CD4-positive, CD25-positive, alpha-beta regulatory T cell (primary cell): ENCODE measurements at regions not wholly inside any gene's neighbourhood (a gene's known extent, or its start where the extent isn't known, plus 50 kb on each side); places are given as distances from the start of the nearest gene placed in this dataset.
"Not testable (repeated sequence)": the region's sequence is repeated elsewhere in the genome, so short reads cannot be mapped to it uniquely, and the experiment has no call there.

Experiments
- ATAC-seq, 2 donors: fragments of 150-1000 bp; cut with Tn5 transposase; one replicate each; pipeline ENCODE4 v1.10.0; 2021; ENCODE audit warnings: low read depth in 2 of 2, moderate number of reproducible peaks in 2 of 2, moderate library complexity in 1 of 2
- DNase-seq, 3 donors: peaks; one replicate each; pipeline versions ENCODE4 v3.0.0 to v3.0.0-alpha.2; 2012 to 2022; ENCODE audit warnings: mixed read lengths in 1 of 3
- H3K27ac ChIP-seq: one replicate; pipeline ENCODE4 v1.7.0; 2013; ENCODE audit warnings: mild to moderate bottlenecking, low read length; ENCODE audit not compliant: insufficient read depth, poor library complexity, severe bottlenecking
- H3K27me3 ChIP-seq: one replicate; pipeline ENCODE4 v1.7.0; 2013; ENCODE audit warnings: low read length; ENCODE audit not compliant: control insufficient read depth, insufficient read depth
- H3K36me3 ChIP-seq: one replicate; pipeline ENCODE4 v1.7.0; 2013; ENCODE audit warnings: mild to moderate bottlenecking, low read length, moderate library complexity; ENCODE audit not compliant: control insufficient read depth, insufficient read depth
- H3K4me1 ChIP-seq: 2 replicates; pipeline ENCODE4 v1.7.0; 2013; ENCODE audit warnings: mild to moderate bottlenecking, low read length; ENCODE audit not compliant: insufficient read depth, control insufficient read depth, poor library complexity, severe bottlenecking
- H3K4me3 ChIP-seq: one replicate; pipeline ENCODE4 v1.7.0; 2013; ENCODE audit warnings: low read depth, mild to moderate bottlenecking, low read length, moderate library complexity
- H3K9me3 ChIP-seq, 2 experiments: 1 replicate in 1 of 2; 2 replicates in 1 of 2; pipeline ENCODE4 v1.7.0; 2013; ENCODE audit warnings: low read length in 2 of 2, mild to moderate bottlenecking in 1 of 2, moderate library complexity in 1 of 2; ENCODE audit not compliant: control insufficient read depth in 2 of 2
- H3K27ac Mint-ChIP-seq, 3 donors: one replicate each; pipeline ENCODE4 v1.8.0; 2020 to 2022; ENCODE audit warnings: mild to moderate bottlenecking in 3 of 3, mixed read lengths in 3 of 3, moderate library complexity in 2 of 3
- H3K27me3 Mint-ChIP-seq: one replicate; pipeline ENCODE4 v1.8.0; 2022; ENCODE audit warnings: mild to moderate bottlenecking, mixed read lengths
- H3K36me3 Mint-ChIP-seq: one replicate; pipeline ENCODE4 v1.8.0; 2020; ENCODE audit warnings: mixed read lengths
- H3K4me1 Mint-ChIP-seq, 4 donors: one replicate each; pipeline ENCODE4 v1.8.0; 2020 to 2022; ENCODE audit warnings: mixed read lengths in 4 of 4, mild to moderate bottlenecking in 1 of 4
- H3K4me3 Mint-ChIP-seq, 4 donors: one replicate each; pipeline ENCODE4 v1.8.0; 2020 to 2022; ENCODE audit warnings: mild to moderate bottlenecking in 4 of 4, mixed read lengths in 4 of 4, moderate library complexity in 3 of 4
- H3K9me3 Mint-ChIP-seq, 7 donors: one replicate each; pipeline ENCODE4 v1.8.0; 2020 to 2022; ENCODE audit warnings: mixed read lengths in 7 of 7, mild to moderate bottlenecking in 3 of 7, moderate library complexity in 2 of 7

GRCh38 chr13:86914757-86915156 is 756.4 kb upstream of the SLITRK5 start:
- no peaks in the 10 kb centered on the region for H3K27me3 Mint-ChIP-seq
- Histone ChIP-seq H3K27ac (no peak overlapping the region), H3K36me3 (no peaks in the 10 kb centered on the region), H3K4me3 (no peak overlapping the region), H3K27me3 (no peaks in the 10 kb centered on the region), H3K9me3 (peaks cover 0 to 4% of the 10 kb centered on the region in 2 experiments), H3K4me1 (no peaks in the 10 kb centered on the region)
- H3K9me3 Mint-ChIP-seq, result peaks cover 9 to 30% (median 14%) of the 10 kb centered on the region in 7 donors
- no peaks in the 10 kb centered on the region for H3K36me3 Mint-ChIP-seq
- H3K4me1 Mint-ChIP-seq, result no peaks in the 10 kb centered on the region
- H3K4me3 Mint-ChIP-seq, result no peak overlapping the region
- H3K27ac Mint-ChIP-seq, result no peak overlapping the region
- DNase-seq (no peak), ATAC-seq (no peak)

- H3K27ac Mint-ChIP-seq, DNase-seq, H3K4me3 Mint-ChIP-seq, H3K4me3 ChIP-seq, ATAC-seq, H3K27me3 Mint-ChIP-seq, H3K27ac ChIP-seq, H3K4me1 Mint-ChIP-seq, H3K36me3 ChIP-seq, H3K27me3 ChIP-seq, H3K36me3 Mint-ChIP-seq, H3K4me1 ChIP-seq, H3K9me3 ChIP-seq: not testable (repeated sequence)
- peaks cover 9 to 30% (median 13%) of the 10 kb centered on the region in 7 donors for H3K9me3 Mint-ChIP-seq
Measured at GRCh38 chr13:86917438-86917837, 753.7 kb upstream of the SLITRK5 start.

GRCh38 chr13:86918682-86919081 is 752.5 kb upstream of the SLITRK5 start:
- H3K27ac ChIP-seq, result no peak overlapping the region
- H3K4me3 ChIP-seq, result no peak overlapping the region
- no peaks in the 10 kb centered on the region for H3K4me1 ChIP-seq
- Mint-ChIP-seq H3K36me3 (no peaks in the 10 kb centered on the region), H3K9me3 (peaks cover 5 to 33% (median 16%) of the 10 kb centered on the region in 7 donors), H3K4me1 (no peaks in the 10 kb centered on the region), H3K27ac (no peak overlapping the region), H3K27me3 (no peaks in the 10 kb centered on the region), H3K4me3 (no peak overlapping the region)
- DNase-seq (no peak), ATAC-seq (no peak)
- H3K36me3 ChIP-seq, result no peaks in the 10 kb centered on the region
- H3K27me3 ChIP-seq, result no peaks in the 10 kb centered on the region
- no peaks in the 10 kb centered on the region for H3K9me3 ChIP-seq

- H3K4me3 ChIP-seq, result no peak overlapping the region
- H3K27me3 ChIP-seq, result no peaks in the 10 kb centered on the region
- H3K4me1 Mint-ChIP-seq, result no peaks in the 10 kb centered on the region
- H3K4me3 Mint-ChIP-seq, result no peak overlapping the region
- H3K4me1 ChIP-seq, result no peaks in the 10 kb centered on the region
- ATAC-seq, result no peak
- H3K27me3 Mint-ChIP-seq, result no peaks in the 10 kb centered on the region
- no peak for DNase-seq
- no peaks in the 10 kb centered on the region for H3K36me3 ChIP-seq
- H3K27ac ChIP-seq, result no peak overlapping the region
- peaks cover 5 to 46% (median 18%) of the 10 kb centered on the region in 7 donors for H3K9me3 Mint-ChIP-seq
- no peaks in the 10 kb centered on the region for H3K36me3 Mint-ChIP-seq
- no peaks in the 10 kb centered on the region for H3K9me3 ChIP-seq
- H3K27ac Mint-ChIP-seq, result no peak overlapping the region
Measured at GRCh38 chr13:86920961-86921360, 750.2 kb upstream of the SLITRK5 start.

GRCh38 chr13:86922936-86923335 is 748.2 kb upstream of the SLITRK5 start:
- Histone ChIP-seq H3K4me3 (no peak overlapping the region), H3K27ac (no peak overlapping the region), H3K4me1 (no peaks in the 10 kb centered on the region), H3K36me3 (no peaks in the 10 kb centered on the region), H3K9me3 (peaks cover 0 to 2% of the 10 kb centered on the region in 2 experiments), H3K27me3 (no peaks in the 10 kb centered on the region)
- no peaks in the 10 kb centered on the region for H3K4me1 Mint-ChIP-seq
- H3K27me3 Mint-ChIP-seq, result no peaks in the 10 kb centered on the region
- DNase-seq, result no peak
- no peak overlapping the region for H3K27ac Mint-ChIP-seq
- no peak overlapping the region for H3K4me3 Mint-ChIP-seq
- H3K9me3 Mint-ChIP-seq, result peaks cover 3 to 44% (median 11%) of the 10 kb centered on the region in 7 donors
- no peak for ATAC-seq
- H3K36me3 Mint-ChIP-seq, result peaks cover 3% of the 10 kb centered on the region

GRCh38 chr13:86926916-86927315 is 744.3 kb upstream of the SLITRK5 start:
- H3K27ac Mint-ChIP-seq, ATAC-seq, H3K4me1 ChIP-seq, H3K27me3 Mint-ChIP-seq, H3K36me3 ChIP-seq, H3K4me1 Mint-ChIP-seq, DNase-seq, H3K9me3 ChIP-seq, H3K4me3 Mint-ChIP-seq, H3K27me3 ChIP-seq, H3K27ac ChIP-seq, H3K4me3 ChIP-seq, H3K36me3 Mint-ChIP-seq: not testable (repeated sequence)
- peaks cover 3 to 40% (median 11%) of the 10 kb centered on the region in 7 donors for H3K9me3 Mint-ChIP-seq

GRCh38 chr13:86932776-86933334 is 738.3 kb upstream of the SLITRK5 start:
- H3K9me3 ChIP-seq, result peaks cover 0 to 11% of the 10 kb centered on the region in 2 experiments
- DNase-seq, result no peak
- Mint-ChIP-seq H3K9me3 (peaks cover 0 to 14% (median 3%) of the 10 kb centered on the region in 7 donors), H3K27ac (no peak overlapping the region), H3K4me1 (no peaks in the 10 kb centered on the region), H3K27me3 (no peaks in the 10 kb centered on the region), H3K4me3 (no peak overlapping the region), H3K36me3 (no peaks in the 10 kb centered on the region)
- no peak overlapping the region for H3K27ac ChIP-seq
- H3K27me3 ChIP-seq, result no peaks in the 10 kb centered on the region
- no peaks in the 10 kb centered on the region for H3K4me1 ChIP-seq
- no peak for ATAC-seq
- no peak overlapping the region for H3K4me3 ChIP-seq
- H3K36me3 ChIP-seq, result no peaks in the 10 kb centered on the region

- H3K27ac ChIP-seq, result no peak overlapping the region
- peaks cover 0 to 12% (median 3%) of the 10 kb centered on the region in 7 donors for H3K9me3 Mint-ChIP-seq
- DNase-seq (no peak), ATAC-seq (no peak)
- peaks cover 0 to 13% of the 10 kb centered on the region in 2 experiments for H3K9me3 ChIP-seq
- H3K4me1 Mint-ChIP-seq, result no peaks in the 10 kb centered on the region
- no peaks in the 10 kb centered on the region for H3K4me1 ChIP-seq
- H3K27me3 Mint-ChIP-seq, result no peaks in the 10 kb centered on the region
- H3K27ac Mint-ChIP-seq, result no peak overlapping the region
- no peaks in the 10 kb centered on the region for H3K27me3 ChIP-seq
- no peak overlapping the region for H3K4me3 Mint-ChIP-seq
- no peak overlapping the region for H3K4me3 ChIP-seq
- H3K36me3 Mint-ChIP-seq, result no peaks in the 10 kb centered on the region
- no peaks in the 10 kb centered on the region for H3K36me3 ChIP-seq
Measured at GRCh38 chr13:86933676-86934075, 737.5 kb upstream of the SLITRK5 start.
